T-helper 17 cell (primary cell): ENCODE measurements at regions not wholly inside any gene's neighbourhood (a gene's known extent, or its start where the extent isn't known, plus 50 kb on each side); places are given as distances from the start of the nearest gene placed in this dataset.

Experiments
- ATAC-seq: fragments of 150-1000 bp; cut with Tn5 transposase; 2 replicates; pipeline ENCODE4 v1.10.0; 2021; ENCODE audit warnings: mild to moderate bottlenecking, moderate library complexity
- DNase-seq, 3 donors: peaks; one replicate each; pipeline versions ENCODE4 v3.0.0 to v3.0.0-alpha.2; 2020 to 2021
- H3K9me3 ChIP-seq: one replicate; pipeline ENCODE4 v1.7.0; 2013; ENCODE audit warnings: low read length, mild to moderate bottlenecking; ENCODE audit not compliant: control insufficient read depth, poor library complexity, severe bottlenecking
- H3K27ac Mint-ChIP-seq: one replicate; pipeline ENCODE4 v1.8.0; 2022; ENCODE audit warnings: mild to moderate bottlenecking, moderate library complexity, mixed read lengths
- H3K27me3 Mint-ChIP-seq: one replicate; pipeline ENCODE4 v1.8.0; 2022; ENCODE audit warnings: mixed read lengths
- H3K36me3 Mint-ChIP-seq: one replicate; pipeline ENCODE4 v1.8.0; 2022; ENCODE audit warnings: low read depth, mixed read lengths
- H3K4me1 Mint-ChIP-seq: one replicate; pipeline ENCODE4 v1.8.0; 2022; ENCODE audit warnings: mild to moderate bottlenecking, mixed read lengths
- H3K4me3 Mint-ChIP-seq: one replicate; pipeline ENCODE4 v1.8.0; 2022; ENCODE audit warnings: mild to moderate bottlenecking, moderate library complexity, mixed read lengths

DNA sequence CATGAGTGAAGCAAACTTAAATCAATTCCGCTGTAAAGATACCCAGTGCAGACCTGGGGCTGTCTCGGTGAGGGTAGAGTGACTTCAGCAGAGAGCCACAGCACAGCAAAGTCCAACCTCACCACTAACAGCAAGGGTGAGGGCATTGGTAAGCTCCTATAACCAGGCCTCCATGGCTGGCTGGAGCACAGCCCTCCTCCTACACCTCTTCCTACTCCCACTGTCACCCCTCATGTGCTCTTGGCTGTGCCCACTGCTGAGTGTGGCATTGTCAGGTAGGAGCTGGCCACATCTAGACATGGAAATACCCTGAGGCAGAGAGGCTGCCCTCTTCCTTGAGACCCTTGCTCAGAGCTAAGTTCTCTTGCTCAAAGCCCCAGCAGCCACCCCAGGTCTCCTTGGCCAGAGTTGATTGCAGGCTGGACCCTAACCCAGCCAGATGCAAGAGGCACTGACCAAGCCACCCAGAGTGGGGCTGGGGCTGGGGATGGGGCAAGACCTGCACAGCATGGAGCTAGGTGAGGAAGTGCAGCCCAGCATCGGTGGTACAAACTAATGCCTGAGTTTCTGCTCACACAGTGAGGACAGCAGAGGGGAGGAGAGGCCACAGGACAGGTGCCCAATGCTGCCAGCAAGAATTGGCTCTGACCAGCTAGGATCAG lies 77.6 kb upstream of the RAB6C start:
- Mint-ChIP-seq H3K27me3 (peaks cover 29% of the 10 kb centered on the region), H3K4me3 (no peak overlapping the region), H3K4me1 (no peaks in the 10 kb centered on the region), H3K27ac (no peak overlapping the region), H3K36me3 (no peaks in the 10 kb centered on the region)
- no peak for ATAC-seq
- peak in 1 of 3 donors; percentile 3 for DNase-seq
- H3K9me3 ChIP-seq, result no peaks in the 10 kb centered on the region

DNA sequence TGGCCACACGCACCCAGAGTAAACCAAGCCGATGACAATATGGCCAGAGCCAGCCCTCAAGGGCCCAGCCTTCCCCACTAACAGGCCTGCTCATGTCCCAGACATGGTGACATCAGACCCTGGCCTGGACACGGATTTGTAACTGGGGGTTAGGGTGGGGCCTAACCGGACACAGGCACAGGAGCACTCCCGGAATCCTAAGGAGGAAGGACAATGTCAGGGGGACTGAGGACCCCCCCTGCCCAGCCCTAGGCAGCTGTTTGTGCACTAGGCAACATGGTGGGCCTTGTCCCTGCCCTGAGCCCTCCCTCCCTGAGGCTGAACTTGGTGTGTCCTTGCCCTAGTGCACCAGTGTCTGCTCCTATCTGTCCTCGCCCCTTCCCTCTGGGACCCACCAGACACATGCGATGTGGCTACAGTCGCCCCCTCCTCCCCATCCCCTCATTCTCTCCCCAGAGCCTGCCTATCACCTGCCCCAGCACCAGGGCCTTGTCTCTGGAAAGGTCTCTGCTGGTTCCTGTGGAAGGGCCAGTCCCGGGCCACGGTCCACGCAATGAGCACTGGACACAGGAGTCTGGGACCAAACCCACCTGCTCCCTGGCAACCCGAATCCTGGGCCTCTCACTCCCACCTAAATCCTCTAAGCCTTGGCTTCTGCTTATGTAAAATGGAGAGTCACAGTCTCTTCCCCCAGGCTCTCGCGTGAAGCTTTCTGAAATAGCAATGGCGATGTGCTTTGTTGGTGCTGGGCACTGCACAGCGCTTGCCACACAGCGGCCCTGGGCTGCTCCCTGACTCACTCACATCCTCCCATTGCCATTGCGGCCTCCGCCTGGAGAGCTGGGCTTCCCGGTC lies 76.5 kb upstream of the RAB6C start:
- no peak overlapping the region for H3K4me3 Mint-ChIP-seq
- peaks cover 30% of the 10 kb centered on the region for H3K27me3 Mint-ChIP-seq
- H3K36me3 Mint-ChIP-seq, result no peaks in the 10 kb centered on the region
- no peaks in the 10 kb centered on the region for H3K9me3 ChIP-seq
- H3K27ac Mint-ChIP-seq, result no peak overlapping the region
- DNase-seq (peak in 1 of 3 donors; percentile 4), ATAC-seq (no peak)
- H3K4me1 Mint-ChIP-seq, result no peaks in the 10 kb centered on the region

DNA sequence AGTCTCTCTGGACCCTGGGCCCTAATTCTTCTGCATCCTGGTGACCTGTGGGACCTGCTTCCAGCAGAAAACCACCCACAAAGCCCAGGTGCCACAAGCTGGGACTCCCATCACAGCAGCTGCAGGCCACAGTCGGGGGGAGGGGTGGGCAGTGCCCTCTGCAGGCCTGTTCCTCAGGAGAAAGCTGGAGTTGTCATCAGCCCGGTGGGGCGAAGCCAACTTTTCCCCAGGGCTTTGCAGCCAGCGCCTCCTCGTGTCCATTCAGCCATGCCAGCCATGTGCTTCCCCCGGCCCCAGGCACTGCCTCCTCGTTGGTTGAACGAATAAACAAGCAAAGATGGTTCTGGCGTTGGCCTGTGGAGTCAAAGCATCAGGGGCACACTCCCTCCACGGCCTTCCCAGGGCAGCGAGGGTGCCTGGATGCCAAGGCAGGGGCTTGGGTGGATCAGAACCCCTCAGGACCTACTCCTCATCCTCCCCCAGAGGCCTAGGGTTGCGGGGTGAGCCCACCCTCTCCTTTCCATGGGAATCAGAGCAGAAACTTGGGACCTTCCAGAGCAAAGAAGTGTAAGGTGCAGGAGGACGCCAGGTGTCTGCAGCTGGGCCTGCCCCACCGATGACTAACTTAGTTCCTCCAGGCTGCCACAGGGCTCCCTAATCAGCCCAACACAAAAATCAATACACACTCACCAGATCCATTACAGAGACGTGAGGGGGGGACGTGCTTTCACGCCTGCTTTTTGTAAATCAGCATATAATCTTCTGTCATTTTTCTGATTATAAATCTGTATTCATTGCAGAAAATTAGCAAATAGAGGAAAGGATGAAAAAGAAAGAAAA lies 75.7 kb upstream of the RAB6C start:
- no peaks in the 10 kb centered on the region for H3K9me3 ChIP-seq
- no peak overlapping the region for H3K4me3 Mint-ChIP-seq
- no peak overlapping the region for H3K27ac Mint-ChIP-seq
- ATAC-seq, result no peak
- no peaks in the 10 kb centered on the region for H3K36me3 Mint-ChIP-seq
- peaks cover 31% of the 10 kb centered on the region for H3K27me3 Mint-ChIP-seq
- no peaks in the 10 kb centered on the region for H3K4me1 Mint-ChIP-seq
- no peak for DNase-seq

DNA sequence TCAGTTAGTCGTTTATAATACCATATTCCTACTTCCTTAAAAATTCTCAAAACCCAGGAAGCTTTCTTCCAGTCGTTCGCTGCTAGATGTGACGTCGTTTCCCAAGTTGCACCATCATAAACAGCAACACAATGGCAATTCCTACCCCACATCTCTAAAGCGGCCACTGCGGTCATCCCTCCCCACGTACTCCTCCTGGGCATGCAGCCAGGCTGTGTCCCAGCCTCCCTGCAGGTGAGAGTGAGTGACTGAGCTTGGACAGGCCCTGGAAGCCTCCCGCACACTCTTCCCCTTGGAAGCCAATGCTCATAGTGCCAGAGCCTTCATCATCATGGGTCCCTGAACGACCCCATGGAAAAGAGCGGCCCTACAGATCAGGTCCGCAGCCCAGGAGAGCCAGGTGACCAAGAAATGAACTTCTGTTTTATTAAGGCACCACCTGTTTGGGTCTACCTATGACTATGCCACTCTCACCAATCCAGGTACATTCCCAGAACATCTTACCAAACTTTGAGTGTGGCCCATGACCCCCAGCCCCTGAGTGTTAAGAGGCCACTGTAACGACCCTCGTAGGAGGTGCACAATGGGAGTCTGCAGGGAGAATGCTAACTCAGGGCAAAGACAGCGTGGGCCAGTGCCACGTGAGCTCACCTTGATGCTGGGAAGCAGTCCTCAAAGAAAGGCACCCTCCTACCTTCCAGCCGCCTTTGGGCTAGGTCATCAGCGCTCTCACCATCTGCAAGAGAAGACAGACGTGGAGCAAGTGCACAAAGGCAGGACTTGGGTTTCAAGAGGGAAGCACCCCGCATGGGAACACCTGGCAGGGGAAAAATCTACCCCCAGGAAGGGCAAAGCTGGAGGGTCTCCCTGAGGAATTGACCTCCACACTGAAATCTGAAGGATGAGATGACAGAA lies 74.7 kb upstream of the RAB6C start:
- no peak for ATAC-seq
- no peaks in the 10 kb centered on the region for H3K9me3 ChIP-seq
- H3K4me1 Mint-ChIP-seq, result no peaks in the 10 kb centered on the region
- no peaks in the 10 kb centered on the region for H3K36me3 Mint-ChIP-seq
- no peak overlapping the region for H3K4me3 Mint-ChIP-seq
- no peak overlapping the region for H3K27ac Mint-ChIP-seq
- DNase-seq, result no peak
- H3K27me3 Mint-ChIP-seq, result peaks cover 31% of the 10 kb centered on the region

DNA sequence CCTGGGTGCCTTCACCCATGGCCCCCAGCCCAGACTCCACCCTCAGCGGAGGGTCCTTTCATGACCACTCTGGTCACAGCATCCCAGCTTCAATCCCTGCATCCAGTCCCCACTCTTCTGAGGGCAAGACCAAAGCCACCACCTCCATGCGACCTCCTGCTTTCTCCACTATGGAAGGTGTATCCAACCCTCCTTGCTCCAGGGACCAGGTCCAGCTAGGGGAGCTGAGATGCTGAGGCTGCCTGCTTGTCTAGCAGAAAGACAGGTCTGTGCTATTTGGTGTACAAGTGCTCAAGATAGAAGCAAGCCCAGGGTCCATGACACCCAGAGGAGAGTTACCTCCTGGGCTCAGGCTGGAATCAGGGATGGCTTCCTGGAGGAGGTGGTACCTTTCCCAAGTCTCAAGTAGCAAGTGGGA lies 73.8 kb upstream of the RAB6C start:
- no peak overlapping the region for H3K4me3 Mint-ChIP-seq
- ATAC-seq, result no peak

DNA sequence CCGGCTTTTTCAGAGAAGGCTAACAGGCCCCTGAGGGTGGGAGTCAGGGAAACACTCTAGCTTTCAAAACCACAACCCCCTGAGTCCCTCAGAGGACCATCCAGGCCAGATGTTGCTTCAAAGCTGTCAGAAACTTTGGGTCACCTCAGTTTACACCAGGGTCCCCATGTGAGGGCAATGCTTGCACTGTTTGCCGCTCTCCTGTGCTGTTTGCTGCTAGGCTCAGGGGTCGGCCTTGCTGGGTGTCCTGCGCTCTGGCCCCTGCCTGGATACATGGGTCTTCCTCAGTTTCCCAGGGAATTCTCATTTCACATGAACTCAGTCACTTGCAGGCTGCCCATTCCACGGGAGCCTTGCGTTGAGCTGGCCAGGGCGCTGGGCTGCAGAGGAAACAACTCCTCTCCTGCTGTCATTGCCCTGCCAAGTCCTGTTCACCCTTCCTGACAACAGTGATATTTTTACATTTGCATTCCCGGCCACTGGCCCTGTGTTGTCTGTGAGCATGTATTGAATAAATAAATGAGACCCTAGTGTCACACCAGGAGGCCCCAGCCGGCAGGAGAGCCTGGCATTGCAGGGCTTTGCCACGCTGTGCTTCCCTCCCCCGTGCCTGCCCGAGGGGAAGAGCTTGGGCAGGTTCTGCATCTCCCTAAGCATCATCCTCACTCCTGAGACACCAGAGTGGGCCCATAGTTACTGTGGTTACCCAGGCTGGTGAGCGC lies 73.2 kb upstream of the RAB6C start:
- Mint-ChIP-seq H3K27ac (no peak overlapping the region), H3K36me3 (no peaks in the 10 kb centered on the region), H3K4me3 (no peak overlapping the region), H3K4me1 (no peaks in the 10 kb centered on the region), H3K27me3 (peaks cover 42% of the 10 kb centered on the region)
- no peaks in the 10 kb centered on the region for H3K9me3 ChIP-seq
- ATAC-seq (no peak), DNase-seq (no peak)

More for the DNA sequence above, 73.8 kb upstream of the RAB6C start:
- Mint-ChIP-seq H3K27ac (no peak overlapping the region), H3K4me1 (no peaks in the 10 kb centered on the region), H3K27me3 (peaks cover 37% of the 10 kb centered on the region), H3K36me3 (no peaks in the 10 kb centered on the region)
- no peak for DNase-seq
- no peaks in the 10 kb centered on the region for H3K9me3 ChIP-seq

DNA sequence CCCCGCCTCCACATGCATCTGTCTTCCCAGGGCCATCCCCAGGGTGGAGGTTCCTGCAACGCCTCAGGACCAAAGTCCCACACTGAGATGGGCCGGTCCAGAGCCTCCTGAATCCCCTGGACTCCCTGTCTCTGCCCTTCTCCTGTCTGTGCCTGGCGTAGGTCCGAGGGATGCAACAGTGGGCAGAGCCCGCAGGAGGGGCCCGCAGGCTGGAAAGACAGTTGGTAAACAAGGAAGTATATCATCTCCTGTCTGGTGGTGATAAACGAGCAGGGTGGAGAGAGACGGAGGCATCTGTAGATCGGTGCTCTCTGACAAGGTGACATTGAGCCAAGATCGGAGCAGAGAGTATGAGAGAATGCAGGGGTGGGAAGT lies 72.6 kb upstream of the RAB6C start:
- H3K4me1 Mint-ChIP-seq, result no peaks in the 10 kb centered on the region
- peak overlapping the region; percentile 67 for H3K4me3 Mint-ChIP-seq
- no peaks in the 10 kb centered on the region for H3K9me3 ChIP-seq
- H3K27me3 Mint-ChIP-seq, result peaks cover 42% of the 10 kb centered on the region
- H3K27ac Mint-ChIP-seq, result no peak overlapping the region
- no peak for DNase-seq
- ATAC-seq, result no peak
- H3K36me3 Mint-ChIP-seq, result no peaks in the 10 kb centered on the region

DNA sequence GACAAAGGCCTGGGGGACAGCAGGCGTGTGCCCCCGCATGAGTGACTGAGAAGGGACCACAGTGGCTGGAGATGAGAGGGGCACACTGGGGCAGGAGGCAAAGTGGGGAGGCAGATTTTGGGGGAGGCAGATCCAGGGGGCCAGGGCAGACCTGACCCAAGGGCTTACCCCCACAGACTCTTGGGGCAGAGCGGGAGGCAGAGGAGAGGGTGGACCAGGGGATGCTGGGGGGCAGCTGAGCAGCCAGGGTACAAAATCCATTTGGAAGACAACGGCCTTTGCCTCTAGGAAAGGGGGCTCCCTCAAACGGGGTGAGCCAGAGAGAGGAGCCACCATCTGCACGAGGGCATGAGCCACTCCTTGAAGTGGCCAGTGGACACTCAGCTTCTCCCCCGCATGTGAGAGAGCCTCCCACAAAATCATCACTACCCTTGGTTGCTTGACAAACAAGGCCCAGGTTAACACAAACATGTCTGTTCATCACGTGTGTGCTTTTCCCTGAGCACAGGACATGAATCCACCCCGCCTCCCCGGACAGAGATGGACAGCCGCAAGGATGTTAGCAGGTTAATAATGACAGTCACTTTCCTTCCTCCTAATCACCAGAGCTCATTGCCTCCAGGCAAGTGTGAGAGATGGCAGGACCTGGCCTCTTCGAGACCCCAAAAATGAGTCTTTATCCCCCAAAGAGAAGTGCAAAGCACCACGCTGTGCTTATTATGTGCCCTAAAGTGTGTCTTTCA lies 72.0 kb upstream of the RAB6C start:
- no peaks in the 10 kb centered on the region for H3K9me3 ChIP-seq
- H3K4me1 Mint-ChIP-seq, result no peaks in the 10 kb centered on the region
- H3K27me3 Mint-ChIP-seq, result peaks cover 42% of the 10 kb centered on the region
- H3K36me3 Mint-ChIP-seq, result no peaks in the 10 kb centered on the region
- ATAC-seq (no peak), DNase-seq (no peak)
- no peak overlapping the region for H3K27ac Mint-ChIP-seq
- peak overlapping the region; percentile 67 for H3K4me3 Mint-ChIP-seq

DNA sequence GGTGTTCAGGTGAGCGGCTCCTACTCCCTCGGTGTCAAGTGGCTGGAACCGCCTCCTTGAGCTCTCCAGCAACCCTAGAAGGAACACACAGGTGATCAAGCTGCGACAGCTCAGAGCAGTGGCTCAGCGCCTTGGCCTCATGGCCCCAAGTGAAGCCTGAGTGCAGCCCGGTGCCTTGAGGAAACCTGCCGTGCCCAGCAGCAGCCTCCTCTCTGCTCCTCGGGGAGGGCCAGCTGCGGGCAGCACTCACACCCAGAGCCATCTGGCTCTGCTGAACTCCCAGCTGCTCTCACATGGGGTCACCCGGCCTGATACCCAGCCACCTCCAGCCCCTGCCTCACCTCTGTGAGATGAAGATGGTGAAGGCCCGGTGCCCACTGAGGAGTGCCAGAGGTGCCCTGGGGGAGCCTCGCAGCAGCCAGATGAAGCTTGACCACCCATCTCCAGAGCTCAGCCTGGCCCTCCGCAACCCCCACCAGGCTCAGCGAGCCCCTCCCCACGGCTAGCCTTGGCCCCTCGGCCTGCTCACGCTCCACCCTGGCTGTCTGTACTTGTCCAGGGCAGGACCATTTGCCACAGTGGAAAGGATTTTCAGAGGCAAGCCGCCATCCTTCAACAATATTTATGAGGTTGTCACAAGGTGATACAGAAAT lies 70.6 kb upstream of the RAB6C start:
- DNase-seq, result no peak
- H3K27ac Mint-ChIP-seq, result no peak overlapping the region
- H3K9me3 ChIP-seq, result no peaks in the 10 kb centered on the region

DNA sequence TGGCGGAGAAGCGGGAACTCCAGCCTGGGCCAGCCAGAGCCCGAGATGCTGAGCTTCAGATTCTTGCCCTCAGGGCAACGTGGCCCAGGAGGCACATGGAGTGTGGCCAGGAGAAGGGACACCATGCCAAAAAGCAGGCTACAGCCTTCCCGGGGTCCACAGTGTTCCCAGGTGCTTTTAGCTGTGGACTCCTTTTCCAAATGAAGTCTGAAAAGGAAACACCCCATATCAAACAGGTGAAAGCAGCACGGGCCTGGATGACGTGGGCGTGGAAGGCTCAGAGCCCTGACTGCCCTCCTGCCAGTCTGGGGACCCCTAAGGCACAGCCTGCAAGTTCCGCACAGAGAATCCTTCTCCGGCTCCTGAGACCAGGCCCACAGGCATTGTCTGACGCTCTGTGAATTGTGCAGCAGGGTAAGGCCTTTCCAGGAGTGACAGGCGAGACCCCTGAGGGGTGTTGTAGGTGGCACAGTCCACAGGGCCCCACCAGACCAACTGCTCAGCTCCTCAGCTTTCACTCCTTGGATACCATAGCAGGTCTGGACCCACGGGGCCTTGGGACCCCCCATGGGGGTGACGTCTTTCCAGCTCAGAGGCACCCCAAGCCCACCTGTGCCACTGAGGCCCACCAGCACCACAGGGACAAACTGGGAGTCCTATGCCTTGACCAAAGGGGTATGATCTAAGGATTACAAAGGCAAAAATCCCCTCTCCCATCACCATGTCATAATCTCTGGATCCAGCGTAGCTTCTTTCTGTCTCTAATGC lies 69.6 kb upstream of the RAB6C start:
- DNase-seq (no peak), ATAC-seq (no peak)
- H3K27ac Mint-ChIP-seq, result no peak overlapping the region
- peaks cover 38% of the 10 kb centered on the region for H3K27me3 Mint-ChIP-seq
- H3K9me3 ChIP-seq, result no peaks in the 10 kb centered on the region
- H3K36me3 Mint-ChIP-seq, result no peaks in the 10 kb centered on the region
- H3K4me3 Mint-ChIP-seq, result no peak overlapping the region
- no peaks in the 10 kb centered on the region for H3K4me1 Mint-ChIP-seq

More for the DNA sequence above, 70.6 kb upstream of the RAB6C start:
- ATAC-seq, result no peak
- Mint-ChIP-seq H3K4me3 (no peak overlapping the region), H3K36me3 (no peaks in the 10 kb centered on the region), H3K4me1 (no peaks in the 10 kb centered on the region), H3K27me3 (peaks cover 42% of the 10 kb centered on the region)
